ENCODE measurements at regions not wholly inside any gene's neighbourhood (a gene's known extent, or its start where the extent isn't known, plus 50 kb on each side); places are given as distances from the start of the nearest gene placed in this dataset.

- DNase-seq (ENCODE audit: low read depth in 2 of 2) = peak in 1 of 2 experiments; percentile 14
These were observed 686.2 kb upstream of the NR2F2 start for GRCh38 chr15:95644100-95644875.

GRCh38 chr15:95645791-95646338 is 684.6 kb upstream of the NR2F2 start:
- DNase-seq (ENCODE audit: low read depth in 2 of 2) = no peak

GRCh38 chr15:95646484-95647273 is 683.8 kb upstream of the NR2F2 start:
- DNase-seq (ENCODE audit: low read depth in 2 of 2) = no peak

- DNase-seq (ENCODE audit: low read depth in 2 of 2) = no peak
These were observed 682.8 kb upstream of the NR2F2 start for GRCh38 chr15:95647531-95648277.

GRCh38 chr15:95653361-95653805 is 677.1 kb upstream of the NR2F2 start:
- DNase-seq (ENCODE audit: low read depth in 2 of 2) = no peak

GRCh38 chr15:95655089-95655607 is 675.4 kb upstream of the NR2F2 start:
- DNase-seq (ENCODE audit: low read depth in 2 of 2) = no peak

- no peak for DNase-seq (ENCODE audit: low read depth in 2 of 2)
These were observed 673.9 kb upstream of the NR2F2 start for GRCh38 chr15:95656595-95656994.

GRCh38 chr15:95658799-95659198 is 671.7 kb upstream of the NR2F2 start:
- DNase-seq (ENCODE audit: low read depth in 2 of 2) = no peak

GRCh38 chr15:95659656-95660055 is 670.8 kb upstream of the NR2F2 start:
- no peak for DNase-seq (ENCODE audit: low read depth in 2 of 2)

- DNase-seq (ENCODE audit: low read depth in 2 of 2) = no peak
These were observed 667.9 kb upstream of the NR2F2 start for GRCh38 chr15:95662638-95663037.

- DNase-seq (ENCODE audit: low read depth in 2 of 2) = peak; percentile 60 to 66
These were observed 667.1 kb upstream of the NR2F2 start for GRCh38 chr15:95663156-95664100.

GRCh38 chr15:95664450-95664849 is 666.0 kb upstream of the NR2F2 start:
- DNase-seq (ENCODE audit: low read depth in 2 of 2) = no peak

- no peak for DNase-seq (ENCODE audit: low read depth in 2 of 2)
These were observed 661.2 kb upstream of the NR2F2 start for GRCh38 chr15:95669146-95669922.

GRCh38 chr15:95674031-95674430 is 656.5 kb upstream of the NR2F2 start:
- no peak for DNase-seq (ENCODE audit: low read depth in 2 of 2)

- DNase-seq (ENCODE audit: low read depth in 2 of 2) = no peak
These were observed 654.0 kb upstream of the NR2F2 start for GRCh38 chr15:95676500-95676899.

- no peak for DNase-seq (ENCODE audit: low read depth in 2 of 2)
These were observed 650.5 kb upstream of the NR2F2 start for GRCh38 chr15:95679847-95680582.

GRCh38 chr15:95680728-95681127 is 649.8 kb upstream of the NR2F2 start:
- no peak for DNase-seq (ENCODE audit: low read depth in 2 of 2)

GRCh38 chr15:95681836-95682544 is 648.5 kb upstream of the NR2F2 start:
- no peak for DNase-seq (ENCODE audit: low read depth in 2 of 2)
